22Rv1 (cell line): ENCODE measurements at regions not wholly inside any gene's neighbourhood (a gene's known extent, or its start where the extent isn't known, plus 50 kb on each side); places are given as distances from the start of the nearest gene placed in this dataset.

ENCODE experiments used
- ZFX ChIP-seq: fragments of 450-650 bp; IDR thresholded peaks from 2 replicates; pipeline ENCODE4 v1.6.1; 2017; ENCODE audit warnings: antibody characterized with exemption, borderline replicate concordance
- TF ChIP-seq, protein P1 (sequence below): fragments of 450-650 bp; IDR thresholded peaks from 2 replicates; pipeline ENCODE4 v1.5.1; 2017; ENCODE audit warnings: mild to moderate bottlenecking

DNA sequence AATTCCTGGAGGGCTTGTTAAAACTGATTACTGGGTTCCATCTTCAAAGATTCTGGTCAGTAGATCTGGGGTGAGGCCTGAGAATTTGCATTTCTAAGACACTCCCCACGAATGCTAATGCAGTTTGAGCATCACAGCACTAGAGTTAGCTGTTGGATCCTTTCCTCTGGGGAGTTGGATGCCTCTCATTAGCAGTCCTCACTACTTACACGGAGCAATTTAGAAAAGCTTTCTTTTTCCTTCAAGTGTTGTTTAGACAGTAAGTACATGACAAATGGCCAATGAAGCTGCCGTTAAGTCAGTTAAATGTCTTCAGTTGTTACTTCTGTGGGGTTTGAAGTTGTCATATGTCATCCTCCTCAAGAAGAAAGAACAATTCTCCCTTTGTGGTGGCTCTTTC is 74.9 kb upstream of the HMHB1 start:
- TF ChIP-seq, protein P1, sequence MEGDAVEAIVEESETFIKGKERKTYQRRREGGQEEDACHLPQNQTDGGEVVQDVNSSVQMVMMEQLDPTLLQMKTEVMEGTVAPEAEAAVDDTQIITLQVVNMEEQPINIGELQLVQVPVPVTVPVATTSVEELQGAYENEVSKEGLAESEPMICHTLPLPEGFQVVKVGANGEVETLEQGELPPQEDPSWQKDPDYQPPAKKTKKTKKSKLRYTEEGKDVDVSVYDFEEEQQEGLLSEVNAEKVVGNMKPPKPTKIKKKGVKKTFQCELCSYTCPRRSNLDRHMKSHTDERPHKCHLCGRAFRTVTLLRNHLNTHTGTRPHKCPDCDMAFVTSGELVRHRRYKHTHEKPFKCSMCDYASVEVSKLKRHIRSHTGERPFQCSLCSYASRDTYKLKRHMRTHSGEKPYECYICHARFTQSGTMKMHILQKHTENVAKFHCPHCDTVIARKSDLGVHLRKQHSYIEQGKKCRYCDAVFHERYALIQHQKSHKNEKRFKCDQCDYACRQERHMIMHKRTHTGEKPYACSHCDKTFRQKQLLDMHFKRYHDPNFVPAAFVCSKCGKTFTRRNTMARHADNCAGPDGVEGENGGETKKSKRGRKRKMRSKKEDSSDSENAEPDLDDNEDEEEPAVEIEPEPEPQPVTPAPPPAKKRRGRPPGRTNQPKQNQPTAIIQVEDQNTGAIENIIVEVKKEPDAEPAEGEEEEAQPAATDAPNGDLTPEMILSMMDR: no peak
- TF ChIP-seq ZFX: no peak
